ENCODE measurements at regions not wholly inside any gene's neighbourhood (a gene's known extent, or its start where the extent isn't known, plus 50 kb on each side); places are given as distances from the start of the nearest gene placed in this dataset.

GRCh38 chr10:56279270-56279669 lies 81.8 kb downstream of the ZWINT start:
- no peak for DNase-seq
- no peak overlapping the region for H3K4me3 ChIP-seq
- H3K36me3 ChIP-seq (ENCODE audit: control insufficient read depth in 4 of 4, insufficient read depth in 4 of 4, low read length in 4 of 4): no peaks in the 10 kb centered on the region
- no peak overlapping the region for H3K27ac ChIP-seq (ENCODE audit: low read depth in 1 of 2, low read length in 1 of 2)
- TF ChIP-seq, protein P1, sequence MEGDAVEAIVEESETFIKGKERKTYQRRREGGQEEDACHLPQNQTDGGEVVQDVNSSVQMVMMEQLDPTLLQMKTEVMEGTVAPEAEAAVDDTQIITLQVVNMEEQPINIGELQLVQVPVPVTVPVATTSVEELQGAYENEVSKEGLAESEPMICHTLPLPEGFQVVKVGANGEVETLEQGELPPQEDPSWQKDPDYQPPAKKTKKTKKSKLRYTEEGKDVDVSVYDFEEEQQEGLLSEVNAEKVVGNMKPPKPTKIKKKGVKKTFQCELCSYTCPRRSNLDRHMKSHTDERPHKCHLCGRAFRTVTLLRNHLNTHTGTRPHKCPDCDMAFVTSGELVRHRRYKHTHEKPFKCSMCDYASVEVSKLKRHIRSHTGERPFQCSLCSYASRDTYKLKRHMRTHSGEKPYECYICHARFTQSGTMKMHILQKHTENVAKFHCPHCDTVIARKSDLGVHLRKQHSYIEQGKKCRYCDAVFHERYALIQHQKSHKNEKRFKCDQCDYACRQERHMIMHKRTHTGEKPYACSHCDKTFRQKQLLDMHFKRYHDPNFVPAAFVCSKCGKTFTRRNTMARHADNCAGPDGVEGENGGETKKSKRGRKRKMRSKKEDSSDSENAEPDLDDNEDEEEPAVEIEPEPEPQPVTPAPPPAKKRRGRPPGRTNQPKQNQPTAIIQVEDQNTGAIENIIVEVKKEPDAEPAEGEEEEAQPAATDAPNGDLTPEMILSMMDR (IDR thresholded peaks at IDR 0.05; ENCODE audit: control extremely low read depth, extremely low read depth): no peak
- no peaks in the 10 kb centered on the region for H3K4me1 ChIP-seq (ENCODE audit: control insufficient read depth in 5 of 5, insufficient read depth in 5 of 5, low read length in 5 of 5)
- H3K27me3 ChIP-seq (ENCODE audit: control insufficient read depth in 3 of 3, insufficient read depth in 3 of 3, low read length in 2 of 3): no peaks in the 10 kb centered on the region
- ATAC-seq (ENCODE audit: insufficient read depth, low FRiP score): no peak
- H3K9ac ChIP-seq (ENCODE audit: insufficient read depth in 1 of 2, low read length in 2 of 2): no peak overlapping the region
- no peaks in the 10 kb centered on the region for H3K9me3 ChIP-seq (ENCODE audit: control insufficient read depth in 4 of 4, insufficient read depth in 3 of 4, low read length in 3 of 4)

DNA sequence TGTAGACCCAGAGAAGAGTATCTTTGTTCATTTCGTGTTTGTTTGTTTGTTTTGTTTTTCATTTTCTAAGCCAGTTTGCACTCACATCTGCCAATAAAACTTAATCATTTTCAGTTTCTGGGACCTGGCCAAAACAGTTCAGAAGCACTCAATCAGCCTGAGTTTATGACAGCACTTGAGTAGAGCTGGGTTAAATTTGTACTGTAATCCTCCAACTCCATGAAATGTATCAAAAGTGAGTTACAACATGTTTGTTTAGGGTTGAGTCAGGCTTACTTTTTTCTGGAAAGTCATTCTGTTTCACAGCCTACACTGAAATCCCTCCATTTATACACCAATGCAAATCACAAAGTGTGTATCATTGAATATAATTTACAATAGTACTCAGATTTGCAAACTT lies 91.9 kb downstream of the ZWINT start:
- 44 to 58% methylated on average over 1 of the region's 1 CpG for WGBS, 2 donors
- Histone ChIP-seq H3K4me3 (no peak overlapping the region), H3K27me3 (ENCODE audit: control insufficient read depth in 3 of 3, insufficient read depth in 3 of 3, low read length in 2 of 3) (no peaks in the 10 kb centered on the region), H3K27ac (ENCODE audit: low read depth in 1 of 2, low read length in 1 of 2) (no peak overlapping the region), H3K4me1 (ENCODE audit: control insufficient read depth in 5 of 5, insufficient read depth in 5 of 5, low read length in 5 of 5) (no peaks in the 10 kb centered on the region), H3K9me3 (ENCODE audit: control insufficient read depth in 4 of 4, insufficient read depth in 3 of 4, low read length in 3 of 4) (no peaks in the 10 kb centered on the region), H3K9ac (ENCODE audit: insufficient read depth in 1 of 2, low read length in 2 of 2) (no peak overlapping the region), H3K36me3 (ENCODE audit: control insufficient read depth in 4 of 4, insufficient read depth in 4 of 4, low read length in 4 of 4) (no peaks in the 10 kb centered on the region)
- DNase-seq (peak in 1 of 3 donors; percentile 9), ATAC-seq (ENCODE audit: insufficient read depth, low FRiP score) (no peak)
- TF ChIP-seq, protein P1 (IDR thresholded peaks at IDR 0.05; ENCODE audit: control extremely low read depth, extremely low read depth): no peak

- Histone ChIP-seq H3K9me3 (ENCODE audit: control insufficient read depth in 4 of 4, insufficient read depth in 3 of 4, low read length in 3 of 4) (no peaks in the 10 kb centered on the region), H3K27me3 (ENCODE audit: control insufficient read depth in 3 of 3, insufficient read depth in 3 of 3, low read length in 2 of 3) (no peaks in the 10 kb centered on the region), H3K36me3 (ENCODE audit: control insufficient read depth in 4 of 4, insufficient read depth in 4 of 4, low read length in 4 of 4) (no peaks in the 10 kb centered on the region), H3K27ac (ENCODE audit: low read depth in 1 of 2, low read length in 1 of 2) (no peak overlapping the region), H3K9ac (ENCODE audit: insufficient read depth in 1 of 2, low read length in 2 of 2) (no peak overlapping the region), H3K4me1 (ENCODE audit: control insufficient read depth in 5 of 5, insufficient read depth in 5 of 5, low read length in 5 of 5) (no peaks in the 10 kb centered on the region), H3K4me3 (no peak overlapping the region)
- 85 to 98% methylated on average over 1 of the region's 1 CpG for WGBS, 2 donors
- no peak for ATAC-seq (ENCODE audit: insufficient read depth, low FRiP score)
- no peak for DNase-seq
- TF ChIP-seq, protein P1 (IDR thresholded peaks at IDR 0.05; ENCODE audit: control extremely low read depth, extremely low read depth): no peak
Measured at GRCh38 chr10:56266120-56266519, 94.9 kb downstream of the ZWINT start.

- H3K4me1 ChIP-seq (ENCODE audit: control insufficient read depth in 5 of 5, insufficient read depth in 5 of 5, low read length in 5 of 5): no peaks in the 10 kb centered on the region
- TF ChIP-seq, protein P1 (IDR thresholded peaks at IDR 0.05; ENCODE audit: control extremely low read depth, extremely low read depth): no peak
Measured at GRCh38 chr10:56258991-56259390, 102.1 kb downstream of the ZWINT start.

More at GRCh38 chr10:56258991-56259390, 102.1 kb downstream of the ZWINT start:
- no peaks in the 10 kb centered on the region for H3K27me3 ChIP-seq (ENCODE audit: control insufficient read depth in 3 of 3, insufficient read depth in 3 of 3, low read length in 2 of 3)
- no peak overlapping the region for H3K27ac ChIP-seq (ENCODE audit: low read depth in 1 of 2, low read length in 1 of 2)
- no peak overlapping the region for H3K4me3 ChIP-seq
- no peak overlapping the region for H3K9ac ChIP-seq (ENCODE audit: insufficient read depth in 1 of 2, low read length in 2 of 2)
- peaks cover 0 to 4% (median 0%) of the 10 kb centered on the region in 4 donors for H3K9me3 ChIP-seq (ENCODE audit: control insufficient read depth in 4 of 4, insufficient read depth in 3 of 4, low read length in 3 of 4)
- DNase-seq (no peak), ATAC-seq (ENCODE audit: insufficient read depth, low FRiP score) (no peak)
- no peaks in the 10 kb centered on the region for H3K36me3 ChIP-seq (ENCODE audit: control insufficient read depth in 4 of 4, insufficient read depth in 4 of 4, low read length in 4 of 4)

Data from lung (tissue), 11 donors.